Activated naive CD8-positive, alpha-beta T cell treated with anti-CD3 and anti-CD28 coated beads, Interleukin-2, amount 50 U/mL, for 24 hours (primary cell): ENCODE measurements at regions not wholly inside any gene's neighbourhood (a gene's known extent, or its start where the extent isn't known, plus 50 kb on each side); places are given as distances from the start of the nearest gene placed in this dataset.

Source experiments
- ATAC-seq: fragments of 150-1000 bp; cut with Tn5 transposase; one replicate; pipeline ENCODE4 v1.10.0; 2021
- DNase-seq: peaks from one replicate; pipeline ENCODE4 v3.0.0; 2021
- H3K27ac Mint-ChIP-seq: one replicate; pipeline ENCODE4 v1.8.0; 2021; ENCODE audit warnings: mild to moderate bottlenecking, mixed read lengths
- H3K27me3 Mint-ChIP-seq: one replicate; pipeline ENCODE4 v1.8.0; 2021; ENCODE audit warnings: mixed read lengths
- H3K36me3 Mint-ChIP-seq: one replicate; pipeline ENCODE4 v1.8.0; 2021; ENCODE audit warnings: low read depth, mixed read lengths
- H3K4me1 Mint-ChIP-seq: one replicate; pipeline ENCODE4 v1.8.0; 2021; ENCODE audit warnings: mixed read lengths
- H3K4me3 Mint-ChIP-seq: one replicate; pipeline ENCODE4 v1.8.0; 2021; ENCODE audit warnings: mild to moderate bottlenecking, moderate library complexity, mixed read lengths
- H3K9me3 Mint-ChIP-seq: one replicate; pipeline ENCODE4 v1.8.0; 2021; ENCODE audit warnings: mixed read lengths

DNA sequence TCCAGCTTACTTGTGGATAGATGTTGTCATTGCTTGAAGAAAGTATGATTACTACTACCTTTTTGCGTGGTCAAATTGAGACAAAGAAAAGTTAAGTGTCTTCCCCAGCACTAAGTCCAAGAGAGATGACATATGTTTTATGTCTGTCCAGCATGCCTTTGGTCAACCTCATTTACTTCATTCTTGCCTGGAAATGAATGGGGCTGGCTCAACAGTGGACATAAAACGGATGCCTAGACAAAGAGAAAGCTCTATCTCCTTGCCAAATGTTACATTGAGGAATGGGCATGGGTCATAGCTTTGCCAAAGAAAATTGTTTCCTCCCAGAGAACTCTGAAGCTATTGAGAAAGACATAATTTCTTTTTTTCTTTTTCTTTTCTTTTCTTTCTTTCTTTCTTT lies 82.4 kb upstream of the PLPPR4 start:
- Mint-ChIP-seq H3K4me3 (no peak overlapping the region), H3K36me3 (no peaks in the 10 kb centered on the region)

DNA sequence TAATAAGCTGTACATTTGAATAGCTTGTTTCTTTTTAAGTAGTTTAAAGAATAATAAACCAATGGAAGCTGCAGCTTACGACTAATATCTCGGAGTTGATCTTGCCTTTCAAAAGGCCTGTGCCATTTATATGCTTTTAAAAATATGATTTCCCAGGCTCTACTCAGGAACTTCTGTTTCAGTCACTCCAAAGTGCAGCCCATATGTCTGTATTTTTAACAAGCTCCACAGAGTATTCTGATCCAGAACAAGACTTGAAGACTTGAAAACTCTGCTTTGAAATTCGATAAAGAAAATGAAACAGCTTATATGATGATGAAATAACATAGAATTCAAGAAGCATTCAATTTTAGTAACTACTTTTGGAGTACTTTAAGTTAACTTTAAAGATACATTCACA lies 79.1 kb upstream of the PLPPR4 start:
- Mint-ChIP-seq H3K9me3 (no peaks in the 10 kb centered on the region), H3K36me3 (no peaks in the 10 kb centered on the region), H3K27me3 (peaks cover 8% of the 10 kb centered on the region), H3K27ac (no peak overlapping the region), H3K4me3 (no peak overlapping the region), H3K4me1 (no peaks in the 10 kb centered on the region)
- ATAC-seq (no peak), DNase-seq (no peak)

More for the DNA sequence above, 82.4 kb upstream of the PLPPR4 start:
- Mint-ChIP-seq H3K27ac (no peak overlapping the region), H3K4me1 (no peaks in the 10 kb centered on the region), H3K27me3 (no peaks in the 10 kb centered on the region), H3K9me3 (no peaks in the 10 kb centered on the region)
- ATAC-seq (no peak), DNase-seq (no peak)

DNA sequence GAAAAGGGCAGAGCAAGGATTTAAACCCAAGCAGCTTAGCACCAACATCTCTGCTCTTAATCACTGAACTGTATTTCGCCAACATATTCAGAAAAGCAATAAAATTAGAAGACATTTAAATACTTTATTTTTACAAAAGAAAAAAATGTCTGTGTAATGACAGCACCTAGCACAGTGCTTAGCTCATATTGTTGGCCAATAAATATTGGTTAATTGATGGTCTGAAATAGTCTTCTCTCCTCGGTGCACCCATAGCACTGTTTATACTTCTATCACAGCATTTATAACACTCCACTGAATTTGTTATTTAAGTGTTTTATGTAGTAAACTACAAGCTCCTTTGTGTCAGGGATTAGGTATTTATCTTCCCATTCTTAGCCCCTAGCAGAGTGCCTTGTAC lies 70.9 kb upstream of the PLPPR4 start:
- Mint-ChIP-seq H3K36me3 (no peaks in the 10 kb centered on the region), H3K27me3 (peaks cover 19% of the 10 kb centered on the region), H3K4me1 (no peaks in the 10 kb centered on the region), H3K9me3 (peaks cover 4% of the 10 kb centered on the region), H3K27ac (no peak overlapping the region), H3K4me3 (no peak overlapping the region)
- no peak for DNase-seq
- no peak for ATAC-seq

DNA sequence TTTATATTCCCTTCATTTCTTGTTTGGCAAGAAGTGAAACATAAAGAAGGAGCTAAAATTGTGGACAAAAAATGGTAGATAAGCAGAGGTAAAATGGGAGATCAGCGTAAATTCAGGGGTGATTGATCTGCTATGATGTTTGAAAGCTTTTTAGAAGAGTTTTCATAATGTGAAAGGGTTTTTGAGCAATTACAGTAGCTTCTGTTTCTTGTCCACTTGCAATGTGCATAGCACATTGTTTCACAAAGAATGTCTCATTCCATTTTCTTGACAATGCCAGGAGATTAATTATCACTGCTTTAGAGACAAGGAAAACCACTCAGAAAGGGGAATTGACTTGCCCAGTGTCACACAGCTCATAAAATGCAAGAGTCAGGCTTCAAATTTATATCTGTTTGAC lies 65.9 kb upstream of the PLPPR4 start:
- H3K9me3 Mint-ChIP-seq = no peaks in the 10 kb centered on the region
- DNase-seq (no peak), ATAC-seq (no peak)
- no peaks in the 10 kb centered on the region for H3K27me3 Mint-ChIP-seq
- no peaks in the 10 kb centered on the region for H3K36me3 Mint-ChIP-seq
- no peaks in the 10 kb centered on the region for H3K4me1 Mint-ChIP-seq
- no peak overlapping the region for H3K27ac Mint-ChIP-seq
- H3K4me3 Mint-ChIP-seq = no peak overlapping the region

DNA sequence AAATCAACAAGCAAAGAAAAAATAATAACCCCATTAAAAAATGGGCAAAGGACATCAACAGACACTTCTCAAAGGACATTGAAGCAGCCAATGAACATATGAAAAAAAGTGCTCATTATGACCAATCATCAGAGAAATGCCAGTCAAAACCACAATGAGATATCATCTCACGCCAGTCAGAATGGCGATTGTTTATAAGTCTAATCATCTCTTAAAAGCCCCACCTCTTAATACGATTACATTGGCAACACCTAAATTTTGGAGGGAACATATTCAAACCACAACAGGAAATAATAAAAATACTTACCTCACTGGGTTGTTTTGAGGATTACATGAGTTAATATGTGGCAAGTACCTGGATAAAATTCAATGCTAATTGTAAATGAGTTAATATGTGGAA lies 57.1 kb upstream of the PLPPR4 start:
- no peaks in the 10 kb centered on the region for H3K27me3 Mint-ChIP-seq
- no peak overlapping the region for H3K4me3 Mint-ChIP-seq
- no peak for DNase-seq
- no peak overlapping the region for H3K27ac Mint-ChIP-seq
- no peak for ATAC-seq
- H3K4me1 Mint-ChIP-seq = no peaks in the 10 kb centered on the region
- no peaks in the 10 kb centered on the region for H3K36me3 Mint-ChIP-seq
- H3K9me3 Mint-ChIP-seq = no peaks in the 10 kb centered on the region
